GM21447 (cell line): ENCODE measurements at regions not wholly inside any gene's neighbourhood (a gene's known extent, or its start where the extent isn't known, plus 50 kb on each side); places are given as distances from the start of the nearest gene placed in this dataset.

Experiments used
- ATAC-seq: cut with Tn5 transposase; IDR thresholded peaks from one replicate; pipeline ENCODE4 v1.9.1; 2021; ENCODE audit not compliant: unreplicated experiment

DNA sequence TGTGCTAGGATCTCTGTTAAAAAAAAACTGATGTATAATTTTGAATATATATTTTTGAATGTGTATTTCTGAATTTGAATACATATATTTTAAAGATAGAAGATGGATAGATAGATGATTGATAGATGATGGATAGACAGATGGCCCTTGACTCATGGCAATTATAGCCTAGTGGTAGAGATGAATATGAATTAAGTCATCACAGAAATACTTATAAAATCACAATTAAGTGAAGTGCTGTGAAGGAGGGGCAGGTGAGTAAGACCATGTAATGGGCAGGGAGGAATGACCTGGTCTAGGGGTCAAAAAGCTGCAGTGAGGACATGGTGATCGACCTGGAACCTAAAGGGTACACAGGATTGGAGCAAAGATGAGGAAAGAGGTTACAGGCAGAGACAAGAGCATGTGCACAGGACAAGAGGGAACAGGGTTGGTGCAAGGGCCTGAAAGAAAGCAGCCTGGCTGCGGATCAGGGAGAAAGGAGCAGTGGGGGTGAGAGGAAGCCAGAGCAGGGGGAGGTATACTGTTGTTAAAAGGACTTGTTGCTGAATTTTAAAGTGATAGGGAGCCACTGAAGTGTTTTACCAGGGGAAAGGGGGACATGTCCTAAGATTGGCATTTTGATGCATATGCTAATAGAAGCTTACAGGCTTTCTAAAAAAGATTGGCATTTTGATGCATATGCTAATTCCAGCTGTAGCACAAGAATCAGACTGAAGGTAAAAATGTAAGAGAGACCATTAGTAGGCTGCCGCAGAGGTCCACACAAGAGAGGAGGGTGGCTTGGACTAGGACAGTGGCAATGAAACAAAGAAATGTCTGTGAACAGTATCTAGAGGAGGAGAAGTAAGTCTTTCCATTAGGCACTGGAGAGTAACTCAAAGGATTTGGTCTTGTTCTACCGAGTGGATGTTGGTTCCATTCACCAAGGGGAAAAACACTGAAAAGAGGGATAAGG lies 527.8 kb downstream of the AGTPBP1 start:
- no peak for ATAC-seq

DNA sequence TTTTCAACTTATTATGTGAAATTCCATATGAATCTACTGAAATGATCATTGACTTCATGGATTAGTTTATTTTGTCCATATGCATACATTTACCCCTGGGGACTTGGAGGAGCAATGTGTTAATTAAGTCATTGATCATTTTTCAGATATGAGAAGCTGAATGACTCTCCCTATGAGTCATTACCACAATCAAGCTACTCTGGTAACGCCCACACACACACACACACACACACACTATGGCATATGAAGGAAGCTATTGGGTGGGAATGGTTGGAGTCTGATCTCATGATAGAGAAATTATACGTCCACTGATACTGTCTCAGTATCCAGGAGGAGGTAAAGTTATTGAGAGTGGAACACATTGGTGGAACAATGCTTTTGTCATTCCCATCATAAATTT lies 528.9 kb downstream of the AGTPBP1 start:
- ATAC-seq: no peak

DNA sequence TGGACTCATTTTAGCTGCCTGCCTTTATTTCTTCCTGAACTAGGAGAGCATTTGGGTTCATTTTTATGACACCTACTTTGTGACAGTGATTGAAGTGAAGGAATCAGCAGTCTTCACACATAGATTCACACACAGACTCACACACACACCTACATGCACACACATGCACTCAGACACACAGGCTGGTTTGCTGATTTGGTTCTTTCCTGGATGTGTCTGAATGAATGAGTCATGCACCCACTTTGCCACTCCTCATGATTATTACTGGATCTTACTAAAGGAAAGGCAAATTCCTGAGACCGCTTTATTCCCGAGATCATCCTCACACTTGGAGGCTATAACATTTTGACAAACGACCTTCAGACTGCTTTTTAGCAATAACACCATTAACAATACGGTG lies 529.5 kb downstream of the AGTPBP1 start:
- no peak for ATAC-seq

- ATAC-seq: no peak
Observed at GRCh38 chr9:85208666-85209065, 533.1 kb downstream of the AGTPBP1 start.

- ATAC-seq: no peak
Observed at GRCh38 chr9:85204176-85204575, 534.6 kb downstream of the NTRK2 start.

DNA sequence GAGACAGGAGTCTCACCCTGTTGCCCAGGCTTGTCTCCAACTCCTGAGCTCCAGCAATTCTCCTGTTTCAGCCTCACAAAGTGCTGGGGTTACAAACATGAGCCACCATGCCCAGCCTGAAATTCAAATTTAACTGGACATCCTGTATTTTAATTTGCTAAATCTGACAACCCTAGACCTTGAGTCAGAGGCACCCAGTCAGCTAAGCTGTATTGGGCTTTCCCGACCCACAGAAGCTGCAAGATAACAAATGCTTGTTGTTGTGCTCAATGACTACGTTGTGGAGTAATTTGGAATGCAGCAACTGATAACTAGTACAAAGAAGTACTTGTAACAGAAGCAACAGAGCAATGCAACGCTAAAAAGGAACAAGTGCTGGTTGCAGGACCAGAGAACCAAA lies 533.1 kb downstream of the NTRK2 start:
- ATAC-seq: no peak

DNA sequence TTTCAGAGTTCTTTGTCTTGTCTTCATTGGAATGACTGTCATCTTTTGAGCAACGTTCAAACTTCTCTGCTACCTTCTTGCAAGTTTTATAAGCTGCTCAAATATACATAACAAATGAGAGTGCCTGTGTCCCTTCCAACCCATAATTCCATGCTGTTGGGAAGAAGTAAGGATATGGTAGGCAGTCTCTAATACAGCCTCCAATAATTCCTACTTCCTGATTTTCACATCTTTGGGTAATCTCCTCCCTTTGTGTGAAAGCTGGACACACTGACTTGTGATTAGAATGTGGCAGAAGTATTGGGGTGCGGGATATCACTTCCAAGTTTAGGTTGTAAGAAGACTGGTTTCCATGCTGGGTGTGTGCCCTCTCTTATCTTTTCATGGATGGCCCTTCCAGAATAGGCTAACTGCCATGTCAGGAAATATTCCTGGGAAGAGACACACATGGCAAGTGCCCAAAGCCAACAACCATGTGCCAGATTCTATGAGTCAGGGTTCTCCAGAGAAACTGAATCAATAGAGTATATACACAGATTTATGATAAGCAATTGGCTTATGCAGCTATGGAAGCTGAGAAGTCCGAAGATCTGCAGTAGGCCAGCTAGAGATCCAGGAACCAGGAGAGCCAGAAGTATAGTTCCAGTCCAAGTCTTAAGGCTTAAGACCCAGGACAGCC lies 531.3 kb downstream of the NTRK2 start:
- ATAC-seq: no peak

GRCh38 chr9:85199866-85200495 lies 530.5 kb downstream of the NTRK2 start:
- ATAC-seq: no peak

- ATAC-seq: no peak
Observed at GRCh38 chr9:85192750-85193149, 523.2 kb downstream of the NTRK2 start.

- no peak for ATAC-seq
Observed at GRCh38 chr9:85186218-85186585, 516.7 kb downstream of the NTRK2 start.

DNA sequence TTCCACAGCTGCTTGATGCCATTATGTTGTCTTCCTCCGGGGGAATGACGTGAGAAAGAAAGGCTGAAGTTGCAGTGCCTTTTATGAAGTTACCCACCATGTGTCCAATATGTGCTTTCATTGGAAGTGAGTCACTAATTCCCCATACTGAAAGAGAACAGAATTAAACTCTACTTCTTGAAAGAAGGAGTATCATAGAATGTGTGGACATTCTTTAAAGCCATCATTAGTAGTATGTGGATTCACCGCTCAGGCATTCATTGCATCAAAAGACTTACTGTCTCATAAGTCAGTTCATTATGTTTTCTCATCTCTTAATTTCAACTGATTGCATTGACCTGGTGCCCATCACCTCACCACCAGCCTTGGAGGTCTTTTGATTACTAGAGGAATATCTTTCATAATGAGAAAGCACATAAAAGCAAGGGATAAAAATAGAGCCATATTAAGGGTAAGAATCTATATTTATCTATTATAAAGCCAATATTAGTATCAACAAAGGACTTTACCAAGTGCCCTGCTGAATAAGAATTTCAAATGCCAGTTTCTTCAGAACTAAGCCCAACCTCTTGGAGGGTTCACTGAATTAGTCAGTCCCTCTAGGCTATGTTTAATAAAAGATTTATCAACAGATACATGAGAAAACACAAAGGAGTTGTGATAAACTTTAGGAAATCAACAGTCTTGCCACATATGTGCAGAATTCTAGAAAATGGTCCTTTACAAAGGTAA lies 516.1 kb downstream of the NTRK2 start:
- ATAC-seq: no peak

- ATAC-seq: no peak
Observed at GRCh38 chr9:85182383-85182782, 512.9 kb downstream of the NTRK2 start.

GRCh38 chr9:85178474-85178873 lies 508.9 kb downstream of the NTRK2 start:
- ATAC-seq: no peak

DNA sequence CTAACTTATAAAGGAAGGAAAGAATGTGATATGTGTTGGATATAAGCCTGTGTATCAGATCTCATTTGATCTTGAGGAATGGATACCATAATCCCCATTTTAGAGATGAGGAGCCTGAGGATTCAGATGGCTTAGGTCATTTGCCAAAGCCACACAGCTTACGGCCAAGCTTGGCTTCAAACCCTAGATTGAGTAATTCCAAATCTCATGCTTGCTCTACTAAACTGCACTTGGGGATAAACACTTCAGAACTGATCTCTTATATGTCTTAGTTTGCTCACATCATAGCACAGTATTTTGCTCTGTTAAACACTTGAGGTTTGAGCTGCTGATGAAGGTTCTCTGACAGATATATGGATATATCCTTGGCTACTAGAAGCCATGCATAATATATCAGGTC lies 504.4 kb downstream of the NTRK2 start:
- ATAC-seq: no peak

- ATAC-seq: no peak
Observed at GRCh38 chr9:85172001-85172978, 502.8 kb downstream of the NTRK2 start.

GRCh38 chr9:85171163-85171562 lies 501.6 kb downstream of the NTRK2 start:
- no peak for ATAC-seq

GRCh38 chr9:85168412-85168811 lies 498.9 kb downstream of the NTRK2 start:
- ATAC-seq: no peak

- ATAC-seq: no peak
Observed at GRCh38 chr9:85167146-85167545, 497.6 kb downstream of the NTRK2 start.

- no peak for ATAC-seq
Observed at GRCh38 chr9:85163825-85164224, 494.3 kb downstream of the NTRK2 start.

GRCh38 chr9:85163415-85163814 lies 493.9 kb downstream of the NTRK2 start:
- ATAC-seq: no peak
